ENCODE measurements at regions not wholly inside any gene's neighbourhood (a gene's known extent, or its start where the extent isn't known, plus 50 kb on each side); places are given as distances from the start of the nearest gene placed in this dataset.

- DNase-seq (ENCODE audit: low read depth): no peak
- no peak overlapping the region for H3K4me3 ChIP-seq (ENCODE audit: low read depth, low read length)
- no peak for TF ChIP-seq POLR2A (IDR thresholded peaks at IDR 0.05; ENCODE audit: extremely low read depth, insufficient read length)
- no peak for TF ChIP-seq MYC (IDR thresholded peaks at IDR 0.05; ENCODE audit: low read depth, low read length)
- TF ChIP-seq MAX (IDR thresholded peaks at IDR 0.05; ENCODE audit: low read depth, low read length): no peak
- no peak for TF ChIP-seq CTCF (IDR thresholded peaks at IDR 0.05; ENCODE audit: low read depth, low read length)
Observed at GRCh38 chr6:110049696-110050439, 71.8 kb downstream of the GPR6 start.
